ENCODE measurements at regions not wholly inside any gene's neighbourhood (a gene's known extent, or its start where the extent isn't known, plus 50 kb on each side); places are given as distances from the start of the nearest gene placed in this dataset.

GRCh38 chrX:122004127-122004526, 956.7 kb downstream of the GLUD2 start:
- Histone ChIP-seq H3K9me3 (peaks cover 0 to 8% (median 0%) of the 10 kb centered on the region in 8 donors), H3K27me3 (replicated peaks in 1 of 7) (no peaks in the 10 kb centered on the region), H3K36me3 (no peaks in the 10 kb centered on the region), H3K4me3 (no peak overlapping the region), H3K27ac (no peak overlapping the region), H3K4me1 (no peaks in the 10 kb centered on the region)
- TF ChIP-seq CTCF (IDR thresholded peaks at IDR 0.05 in 8 of 11, conservative IDR thresholded peaks at IDR 0.05 in 3 of 11) = no peak
- TF ChIP-seq POLR2AphosphoS5 (IDR thresholded peaks at IDR 0.05) = no peak
- TF ChIP-seq POLR2A (IDR thresholded peaks at IDR 0.05) = no peak
- intact Hi-C loops (cut with DNase I; ENCODE audit: low total_unique reads) = no loop called here
- WGBS, 5 donors = 74 to 90% (median 86%) methylated on average over 4 to 10 of the region's 10 CpGs; no CpG with 5 or more reads in 1 of the 5 donors
- DNase-seq = no peak

GRCh38 chrX:122026665-122027064, 979.3 kb downstream of the GLUD2 start:
- no peak overlapping the region for H3K27ac ChIP-seq
- no peak for DNase-seq
- H3K9me3 ChIP-seq = no peaks in the 10 kb centered on the region
- no peak overlapping the region for H3K4me3 ChIP-seq
- no peaks in the 10 kb centered on the region for H3K4me1 ChIP-seq
- intact Hi-C loops (cut with DNase I; ENCODE audit: low total_unique reads) = no loop called here
- no peak for TF ChIP-seq CTCF (IDR thresholded peaks at IDR 0.05 in 8 of 11, conservative IDR thresholded peaks at IDR 0.05 in 3 of 11)
- TF ChIP-seq POLR2A (IDR thresholded peaks at IDR 0.05) = no peak
- no peak for TF ChIP-seq POLR2AphosphoS5 (IDR thresholded peaks at IDR 0.05)
- no peaks in the 10 kb centered on the region for H3K27me3 ChIP-seq (replicated peaks in 1 of 7)
- H3K36me3 ChIP-seq = no peaks in the 10 kb centered on the region
- WGBS, 5 donors = 64 to 85% (median 80%) methylated on average over 1 of the region's 1 CpG

- Histone ChIP-seq H3K4me3 (no peak overlapping the region), H3K27ac (no peak overlapping the region), H3K36me3 (no peaks in the 10 kb centered on the region), H3K9me3 (peaks cover 0 to 5% (median 0%) of the 10 kb centered on the region in 8 donors), H3K27me3 (replicated peaks in 1 of 7) (no peaks in the 10 kb centered on the region), H3K4me1 (no peaks in the 10 kb centered on the region)
- TF ChIP-seq POLR2A (IDR thresholded peaks at IDR 0.05) (no peak), POLR2AphosphoS5 (IDR thresholded peaks at IDR 0.05) (no peak), CTCF (IDR thresholded peaks at IDR 0.05 in 8 of 11, conservative IDR thresholded peaks at IDR 0.05 in 3 of 11) (no peak)
- DNase-seq = no peak
- WGBS, 5 donors = 53 to 100% (median 76%) methylated on average over 1 of the region's 1 CpG
- intact Hi-C loops (cut with DNase I; ENCODE audit: low total_unique reads) = no loop called here
Observed at GRCh38 chrX:122046226-122046625, 998.8 kb downstream of the GLUD2 start.

GRCh38 chrX:122046815-122047214, 999.4 kb downstream of the GLUD2 start:
- Histone ChIP-seq H3K27me3 (replicated peaks in 1 of 7) (no peaks in the 10 kb centered on the region), H3K27ac (no peak overlapping the region), H3K36me3 (no peaks in the 10 kb centered on the region), H3K9me3 (peaks cover 0 to 5% (median 0%) of the 10 kb centered on the region in 8 donors), H3K4me3 (no peak overlapping the region), H3K4me1 (no peaks in the 10 kb centered on the region)
- TF ChIP-seq POLR2A (IDR thresholded peaks at IDR 0.05) (no peak), POLR2AphosphoS5 (IDR thresholded peaks at IDR 0.05) (no peak), CTCF (IDR thresholded peaks at IDR 0.05 in 8 of 11, conservative IDR thresholded peaks at IDR 0.05 in 3 of 11) (no peak)
- 59 to 84% (median 75%) methylated on average over 5 of the region's 5 CpGs for WGBS, 5 donors
- intact Hi-C loops (cut with DNase I; ENCODE audit: low total_unique reads) = no loop called here
- DNase-seq = no peak

Data from spleen (tissue), 11 donors.